ENCODE measurements at regions not wholly inside any gene's neighbourhood (a gene's known extent, or its start where the extent isn't known, plus 50 kb on each side); places are given as distances from the start of the nearest gene placed in this dataset.

DNA sequence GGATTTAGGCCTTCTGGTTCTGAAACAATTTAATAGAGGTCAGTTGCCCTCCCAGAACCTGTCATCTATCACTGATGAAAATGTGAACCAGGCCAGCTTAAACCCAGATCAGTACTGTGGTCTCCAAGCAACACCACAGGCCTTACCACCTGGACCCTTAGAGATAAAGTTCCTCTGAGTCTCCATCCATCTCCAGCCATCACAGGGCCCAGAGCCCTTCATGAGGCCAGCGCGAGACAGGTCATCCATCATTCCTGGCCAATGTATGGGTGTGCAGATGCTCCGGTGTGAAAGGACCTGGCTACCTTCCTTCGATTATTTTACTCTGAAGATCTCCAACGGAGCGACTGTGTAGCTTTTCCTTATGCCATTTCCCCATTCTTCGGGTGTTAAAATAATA lies 322.7 kb upstream of the SOX11 start:
- Histone ChIP-seq H3K4me2 (ENCODE audit: control insufficient read depth, insufficient read depth) (no peak overlapping the region), H4K20me1 (ENCODE audit: control insufficient read depth, insufficient read depth) (no peaks in the 10 kb centered on the region), H3K4me1 (ENCODE audit: control insufficient read depth, insufficient read depth, low read length) (no peaks in the 10 kb centered on the region), H2AFZ (ENCODE audit: control insufficient read depth, low read depth, low read length) (no peak overlapping the region), H3K9me3 (replicated peaks; ENCODE audit: control insufficient read depth, insufficient read depth, low read length) (no peaks in the 10 kb centered on the region), H3K4me3 (no peak overlapping the region), H3K9ac (ENCODE audit: control insufficient read depth, insufficient read depth, low read length) (no peak overlapping the region), H3K79me2 (ENCODE audit: control insufficient read depth, insufficient read depth, low read length) (no peaks in the 10 kb centered on the region), H3K27me3 (replicated peaks in 1 of 2; ENCODE audit: control insufficient read depth in 2 of 2, insufficient read depth in 2 of 2, low read length in 1 of 2) (no peaks in the 10 kb centered on the region), H3K27ac (ENCODE audit: control insufficient read depth, insufficient read depth) (no peak overlapping the region), H3K36me3 (ENCODE audit: control insufficient read depth in 2 of 2, insufficient read depth in 2 of 2, low read length in 1 of 2) (no peaks in the 10 kb centered on the region)
- 37% methylated on average over 7 of the region's 7 CpGs for WGBS (ENCODE audit: insufficient coverage, insufficient replicate concordance, low lambda C conversion rate, missing lambda C conversion rate)
- CTCF ChIA-PET: interaction anchor here (2.4 kb wide), 1 partner anchor 1410 kb away, joined by 8 read pairs; no protein-coding TSS in a partner anchor
- FAIRE-seq: no peak
- POLR2A ChIA-PET: no interaction called here
- in situ Hi-C loops (cut with MboI) (loop anchor here (25.0 kb wide), 1 partner anchor 1407 kb away; no protein-coding TSS in a partner anchor), intact Hi-C loops (cut with micrococcal nuclease; ENCODE audit: unreplicated experiment) (loop anchor here (5.0 kb wide), 1 partner anchor 1403 kb away; no protein-coding TSS in a partner anchor)
- no peak for ATAC-seq
- SMC1A ChIA-PET (ENCODE audit: uncharacterized antibody, unreplicated experiment): no interaction called here
- TF ChIP-seq, protein P1, sequence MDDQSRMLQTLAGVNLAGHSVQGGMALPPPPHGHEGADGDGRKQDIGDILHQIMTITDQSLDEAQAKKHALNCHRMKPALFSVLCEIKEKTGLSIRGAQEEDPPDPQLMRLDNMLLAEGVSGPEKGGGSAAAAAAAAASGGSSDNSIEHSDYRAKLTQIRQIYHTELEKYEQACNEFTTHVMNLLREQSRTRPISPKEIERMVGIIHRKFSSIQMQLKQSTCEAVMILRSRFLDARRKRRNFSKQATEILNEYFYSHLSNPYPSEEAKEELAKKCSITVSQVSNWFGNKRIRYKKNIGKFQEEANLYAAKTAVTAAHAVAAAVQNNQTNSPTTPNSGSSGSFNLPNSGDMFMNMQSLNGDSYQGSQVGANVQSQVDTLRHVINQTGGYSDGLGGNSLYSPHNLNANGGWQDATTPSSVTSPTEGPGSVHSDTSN (IDR thresholded peaks at IDR 0.05; ENCODE audit: insufficient replicate concordance, low read depth, low read length): no peak
- no peak for TF ChIP-seq GATAD2B (conservative IDR thresholded peaks at IDR 0.05; ENCODE audit: low read depth)
- no peak for TF ChIP-seq BMI1 (IDR thresholded peaks at IDR 0.05; ENCODE audit: borderline replicate concordance)
- BruUV-seq (replicated peaks): no TSS peak
- DNase-seq (ENCODE audit: low read depth, low spot score): no peak
- RAD21 ChIA-PET (ENCODE audit: unreplicated experiment): no interaction called here

DNA sequence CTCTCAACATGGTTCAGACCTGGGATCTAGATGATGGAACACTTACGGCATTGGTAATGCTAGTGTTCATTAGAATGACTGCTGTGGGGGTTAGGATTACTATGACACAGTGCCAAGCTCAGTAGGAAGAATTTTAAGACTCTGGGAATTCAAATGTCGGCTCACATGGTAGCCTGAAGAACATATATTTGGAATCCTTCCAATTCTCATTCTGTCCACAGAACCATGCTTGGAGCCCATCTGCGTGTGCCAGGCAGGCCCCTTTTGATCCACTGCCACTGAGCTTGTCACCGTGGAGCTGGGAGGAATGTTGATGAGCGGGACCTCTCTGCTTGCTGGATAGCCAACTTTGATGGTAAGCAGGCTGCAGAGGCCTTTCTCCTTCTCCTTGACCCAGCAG lies 322.0 kb upstream of the SOX11 start:
- no peak overlapping the region for H3K9ac ChIP-seq (ENCODE audit: control insufficient read depth, insufficient read depth, low read length)
- no peaks in the 10 kb centered on the region for H3K9me3 ChIP-seq (replicated peaks; ENCODE audit: control insufficient read depth, insufficient read depth, low read length)
- DNase-seq (ENCODE audit: low read depth, low spot score): no peak
- ChIA-PET SMC1A (ENCODE audit: uncharacterized antibody, unreplicated experiment) (no interaction called here), POLR2A (no interaction called here), CTCF (no interaction called here), RAD21 (ENCODE audit: unreplicated experiment) (no interaction called here)
- H3K27me3 ChIP-seq (replicated peaks in 1 of 2; ENCODE audit: control insufficient read depth in 2 of 2, insufficient read depth in 2 of 2, low read length in 1 of 2): no peaks in the 10 kb centered on the region
- in situ Hi-C loops (cut with MboI): loop anchor here (25.0 kb wide), 1 partner anchor 1408 kb away; no protein-coding TSS in a partner anchor
- no peak overlapping the region for H2AFZ ChIP-seq (ENCODE audit: control insufficient read depth, low read depth, low read length)
- ATAC-seq: no peak
- no peaks in the 10 kb centered on the region for H3K4me1 ChIP-seq (ENCODE audit: control insufficient read depth, insufficient read depth, low read length)
- H3K36me3 ChIP-seq (ENCODE audit: control insufficient read depth in 2 of 2, insufficient read depth in 2 of 2, low read length in 1 of 2): no peaks in the 10 kb centered on the region
- no peaks in the 10 kb centered on the region for H4K20me1 ChIP-seq (ENCODE audit: control insufficient read depth, insufficient read depth)
- no peak overlapping the region for H3K27ac ChIP-seq (ENCODE audit: control insufficient read depth, insufficient read depth)
- WGBS (ENCODE audit: insufficient coverage, insufficient replicate concordance, low lambda C conversion rate, missing lambda C conversion rate): 30% methylated on average over 5 of the region's 5 CpGs
- intact Hi-C loops (cut with micrococcal nuclease; ENCODE audit: unreplicated experiment): no loop called here
- BruUV-seq (replicated peaks): no TSS peak
- no peaks in the 10 kb centered on the region for H3K79me2 ChIP-seq (ENCODE audit: control insufficient read depth, insufficient read depth, low read length)
- FAIRE-seq: no peak
- H3K4me2 ChIP-seq (ENCODE audit: control insufficient read depth, insufficient read depth): no peak overlapping the region
- H3K4me3 ChIP-seq: no peak overlapping the region
- TF ChIP-seq, protein P2, sequence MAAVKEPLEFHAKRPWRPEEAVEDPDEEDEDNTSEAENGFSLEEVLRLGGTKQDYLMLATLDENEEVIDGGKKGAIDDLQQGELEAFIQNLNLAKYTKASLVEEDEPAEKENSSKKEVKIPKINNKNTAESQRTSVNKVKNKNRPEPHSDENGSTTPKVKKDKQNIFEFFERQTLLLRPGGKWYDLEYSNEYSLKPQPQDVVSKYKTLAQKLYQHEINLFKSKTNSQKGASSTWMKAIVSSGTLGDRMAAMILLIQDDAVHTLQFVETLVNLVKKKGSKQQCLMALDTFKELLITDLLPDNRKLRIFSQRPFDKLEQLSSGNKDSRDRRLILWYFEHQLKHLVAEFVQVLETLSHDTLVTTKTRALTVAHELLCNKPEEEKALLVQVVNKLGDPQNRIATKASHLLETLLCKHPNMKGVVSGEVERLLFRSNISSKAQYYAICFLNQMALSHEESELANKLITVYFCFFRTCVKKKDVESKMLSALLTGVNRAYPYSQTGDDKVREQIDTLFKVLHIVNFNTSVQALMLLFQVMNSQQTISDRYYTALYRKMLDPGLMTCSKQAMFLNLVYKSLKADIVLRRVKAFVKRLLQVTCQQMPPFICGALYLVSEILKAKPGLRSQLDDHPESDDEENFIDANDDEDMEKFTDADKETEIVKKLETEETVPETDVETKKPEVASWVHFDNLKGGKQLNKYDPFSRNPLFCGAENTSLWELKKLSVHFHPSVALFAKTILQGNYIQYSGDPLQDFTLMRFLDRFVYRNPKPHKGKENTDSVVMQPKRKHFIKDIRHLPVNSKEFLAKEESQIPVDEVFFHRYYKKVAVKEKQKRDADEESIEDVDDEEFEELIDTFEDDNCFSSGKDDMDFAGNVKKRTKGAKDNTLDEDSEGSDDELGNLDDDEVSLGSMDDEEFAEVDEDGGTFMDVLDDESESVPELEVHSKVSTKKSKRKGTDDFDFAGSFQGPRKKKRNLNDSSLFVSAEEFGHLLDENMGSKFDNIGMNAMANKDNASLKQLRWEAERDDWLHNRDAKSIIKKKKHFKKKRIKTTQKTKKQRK (IDR thresholded peaks at IDR 0.05; ENCODE audit: low read depth, low read length): no peak
- TF ChIP-seq GABPA (IDR thresholded peaks at IDR 0.05; ENCODE audit: low read depth): no peak
- no peak for TF ChIP-seq TCF7 (IDR thresholded peaks at IDR 0.05; ENCODE audit: borderline replicate concordance)
- no peak for TF ChIP-seq HDGF (IDR thresholded peaks at IDR 0.05)
- no peak for TF ChIP-seq IKZF1 (conservative IDR thresholded peaks at IDR 0.05)
- no peak for TF ChIP-seq ETV6 (conservative IDR thresholded peaks at IDR 0.05 in 1 of 2, IDR thresholded peaks at IDR 0.05 in 1 of 2; ENCODE audit: borderline replicate concordance in 1 of 2, low read depth in 1 of 2)
- TF ChIP-seq EED (IDR thresholded peaks at IDR 0.05; ENCODE audit: low read depth): no peak
- TF ChIP-seq, protein P3, sequence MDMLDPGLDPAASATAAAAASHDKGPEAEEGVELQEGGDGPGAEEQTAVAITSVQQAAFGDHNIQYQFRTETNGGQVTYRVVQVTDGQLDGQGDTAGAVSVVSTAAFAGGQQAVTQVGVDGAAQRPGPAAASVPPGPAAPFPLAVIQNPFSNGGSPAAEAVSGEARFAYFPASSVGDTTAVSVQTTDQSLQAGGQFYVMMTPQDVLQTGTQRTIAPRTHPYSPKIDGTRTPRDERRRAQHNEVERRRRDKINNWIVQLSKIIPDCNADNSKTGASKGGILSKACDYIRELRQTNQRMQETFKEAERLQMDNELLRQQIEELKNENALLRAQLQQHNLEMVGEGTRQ (IDR thresholded peaks at IDR 0.05; ENCODE audit: borderline replicate concordance, low read depth, low read length): no peak
- no peak for TF ChIP-seq MEF2A (IDR thresholded peaks at IDR 0.05; ENCODE audit: insufficient read depth, low read depth, low read length)
- no peak for TF ChIP-seq CEBPB (IDR thresholded peaks at IDR 0.05; ENCODE audit: borderline replicate concordance in 1 of 2, low read depth in 2 of 2, low read length in 2 of 2)

Data from GM12878 (cell line).